ENCODE measurements at regions not wholly inside any gene's neighbourhood (a gene's known extent, or its start where the extent isn't known, plus 50 kb on each side); places are given as distances from the start of the nearest gene placed in this dataset.
"Not testable (repeated sequence)": the region's sequence is repeated elsewhere in the genome, so short reads cannot be mapped to it uniquely, and the experiment has no call there.

- H3K79me1 ChIP-seq (ENCODE audit: low read depth in 1 of 2, low read length in 2 of 2); H3K9ac ChIP-seq (ENCODE audit: low read depth, low read length); H3K27ac ChIP-seq (ENCODE audit: insufficient read depth, low read length); H3K9me3 ChIP-seq (ENCODE audit: control insufficient read depth, insufficient read depth, low read length); H3K4me2 ChIP-seq (ENCODE audit: low read depth, low read length); H2BK20ac ChIP-seq (ENCODE audit: low read depth, low read length); H3K36me3 ChIP-seq (ENCODE audit: control insufficient read depth, insufficient read depth, low read length); H4K5ac ChIP-seq (ENCODE audit: low read depth, low read length); H3K4ac ChIP-seq (ENCODE audit: low read depth, low read length); H2BK5ac ChIP-seq (ENCODE audit: low read depth, low read length, poor library complexity, severe bottlenecking); POLR2A ChIA-PET (ENCODE audit: unreplicated experiment); H4K20me1 ChIP-seq (ENCODE audit: insufficient read depth, low read length); H3K4me1 ChIP-seq (ENCODE audit: control insufficient read depth, insufficient read depth, low read length); H3K18ac ChIP-seq (ENCODE audit: low read depth, low read length); H3K27me3 ChIP-seq (ENCODE audit: control insufficient read depth, insufficient read depth, low read length); H4K8ac ChIP-seq (ENCODE audit: low read depth in 2 of 2, low read length in 2 of 2); H2AFZ ChIP-seq (replicated peaks; ENCODE audit: low read length, poor library complexity); intact Hi-C loops (cut with micrococcal nuclease); H2BK120ac ChIP-seq (ENCODE audit: low read depth, low read length); CTCF ChIA-PET; H3K4me3 ChIP-seq (ENCODE audit: insufficient read depth, low read depth, low read length); H2BK15ac ChIP-seq (ENCODE audit: low read depth, low read length); BruUV-seq (replicated peaks); in situ Hi-C loops (cut with MboI; ENCODE audit: low sequenced_read_pairs); H3K56ac ChIP-seq (ENCODE audit: extremely low read depth, insufficient read depth, low read length); dilution Hi-C loops (cut with HindIII; ENCODE audit: low sequenced_read_pairs, unreplicated experiment); H4K91ac ChIP-seq (ENCODE audit: insufficient read depth, low read depth, low read length); H2AK5ac ChIP-seq (ENCODE audit: low read depth, low read length); H3K9me1 ChIP-seq (ENCODE audit: insufficient read depth, low read length); H3K14ac ChIP-seq (replicated peaks; ENCODE audit: low read depth, low read length); DNase-seq; ATAC-seq (ENCODE audit: low read depth); H3K23ac ChIP-seq (ENCODE audit: low read depth, low read length); H2AK9ac ChIP-seq (replicated peaks; ENCODE audit: low read depth, low read length, poor library complexity): not testable (repeated sequence)
- no CpG with 5 or more reads among the region's 6 CpGs for WGBS, 2 experiments (ENCODE audit: extremely low coverage in 2 of 2, insufficient read length in 1 of 2)
These were observed 3070.8 kb downstream of the RPIA start for GRCh38 chr2:91762312-91762711.

- H3K18ac ChIP-seq (ENCODE audit: low read depth, low read length): not testable (repeated sequence)
These were observed 3072.2 kb downstream of the RPIA start for GRCh38 chr2:91763710-91764109.

More at GRCh38 chr2:91763710-91764109, 3072.2 kb downstream of the RPIA start:
- H3K4ac ChIP-seq (ENCODE audit: low read depth, low read length); POLR2A ChIA-PET (ENCODE audit: unreplicated experiment); H3K27ac ChIP-seq (ENCODE audit: insufficient read depth, low read length); H2AK9ac ChIP-seq (replicated peaks; ENCODE audit: low read depth, low read length, poor library complexity); H3K9ac ChIP-seq (ENCODE audit: low read depth, low read length); H3K36me3 ChIP-seq (ENCODE audit: control insufficient read depth, insufficient read depth, low read length); H2BK15ac ChIP-seq (ENCODE audit: low read depth, low read length); ATAC-seq (ENCODE audit: low read depth); H3K23ac ChIP-seq (ENCODE audit: low read depth, low read length); H3K4me3 ChIP-seq (ENCODE audit: insufficient read depth, low read depth, low read length); in situ Hi-C loops (cut with MboI; ENCODE audit: low sequenced_read_pairs); H4K91ac ChIP-seq (ENCODE audit: insufficient read depth, low read depth, low read length); H3K79me1 ChIP-seq (ENCODE audit: low read depth in 1 of 2, low read length in 2 of 2); H2BK5ac ChIP-seq (ENCODE audit: low read depth, low read length, poor library complexity, severe bottlenecking); H3K9me3 ChIP-seq (ENCODE audit: control insufficient read depth, insufficient read depth, low read length); H4K8ac ChIP-seq (ENCODE audit: low read depth in 2 of 2, low read length in 2 of 2); H2AK5ac ChIP-seq (ENCODE audit: low read depth, low read length); H3K4me2 ChIP-seq (ENCODE audit: low read depth, low read length); BruUV-seq (replicated peaks); H4K20me1 ChIP-seq (ENCODE audit: insufficient read depth, low read length); CTCF ChIA-PET; H3K27me3 ChIP-seq (ENCODE audit: control insufficient read depth, insufficient read depth, low read length); H3K14ac ChIP-seq (replicated peaks; ENCODE audit: low read depth, low read length); H3K4me1 ChIP-seq (ENCODE audit: control insufficient read depth, insufficient read depth, low read length); H3K56ac ChIP-seq (ENCODE audit: extremely low read depth, insufficient read depth, low read length); H4K5ac ChIP-seq (ENCODE audit: low read depth, low read length); H3K9me1 ChIP-seq (ENCODE audit: insufficient read depth, low read length); DNase-seq; intact Hi-C loops (cut with micrococcal nuclease); H2AFZ ChIP-seq (replicated peaks; ENCODE audit: low read length, poor library complexity); H2BK20ac ChIP-seq (ENCODE audit: low read depth, low read length); H2BK120ac ChIP-seq (ENCODE audit: low read depth, low read length); dilution Hi-C loops (cut with HindIII; ENCODE audit: low sequenced_read_pairs, unreplicated experiment): not testable (repeated sequence)
- no CpG with 5 or more reads among the region's 4 CpGs for WGBS, 2 experiments (ENCODE audit: extremely low coverage in 2 of 2, insufficient read length in 1 of 2)

Data from IMR-90 (cell line).